HG03039 (cell line): ENCODE measurements at regions not wholly inside any gene's neighbourhood (a gene's known extent, or its start where the extent isn't known, plus 50 kb on each side); places are given as distances from the start of the nearest gene placed in this dataset.
"Not testable (repeated sequence)": the region's sequence is repeated elsewhere in the genome, so short reads cannot be mapped to it uniquely, and the experiment has no call there.

Experiments
- ATAC-seq: cut with Tn5 transposase; IDR thresholded peaks from one replicate; pipeline ENCODE4 v1.9.1; 2021; ENCODE audit warnings: mild to moderate bottlenecking, moderate library complexity; ENCODE audit not compliant: unreplicated experiment

DNA sequence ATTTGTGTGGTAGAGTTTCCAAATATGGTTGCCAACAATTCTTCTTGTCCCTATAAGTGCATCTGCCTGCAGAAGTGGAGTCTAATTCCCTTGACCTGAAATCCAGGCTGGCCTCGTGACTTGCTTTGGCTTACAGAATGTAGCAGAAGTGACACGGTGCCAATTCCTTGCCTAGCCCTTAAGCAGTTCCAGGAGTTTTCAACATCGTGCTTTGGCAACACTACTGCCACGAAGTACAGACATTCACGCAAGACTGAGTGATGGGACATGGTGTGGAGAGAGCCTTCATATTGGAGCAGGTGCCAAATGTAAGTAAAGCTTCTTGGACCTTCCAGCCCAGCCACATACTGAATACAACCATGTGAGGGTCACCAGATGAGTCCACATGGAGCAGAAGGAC, 92.9 kb upstream of the NEK6 start:
- ATAC-seq: no peak

DNA sequence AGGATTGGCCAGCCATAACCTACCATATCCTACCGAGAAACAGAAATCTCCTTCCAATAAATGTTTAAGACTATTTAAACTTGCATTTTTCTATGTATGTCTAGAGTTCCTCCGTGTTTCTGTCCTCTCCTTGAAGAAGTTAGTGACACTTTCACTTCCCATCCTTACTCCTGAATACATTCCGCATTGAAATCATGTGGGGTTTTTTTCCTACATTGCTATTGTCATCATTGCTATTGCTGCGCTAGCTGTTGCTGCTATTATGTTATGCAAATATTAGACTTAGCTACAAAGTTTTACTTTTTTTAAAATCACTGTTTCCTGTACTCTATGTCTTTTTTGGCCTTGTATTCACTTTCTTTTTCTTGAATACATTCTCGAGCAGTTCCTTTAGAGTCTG, 83.3 kb upstream of the NEK6 start:
- ATAC-seq: no peak

DNA sequence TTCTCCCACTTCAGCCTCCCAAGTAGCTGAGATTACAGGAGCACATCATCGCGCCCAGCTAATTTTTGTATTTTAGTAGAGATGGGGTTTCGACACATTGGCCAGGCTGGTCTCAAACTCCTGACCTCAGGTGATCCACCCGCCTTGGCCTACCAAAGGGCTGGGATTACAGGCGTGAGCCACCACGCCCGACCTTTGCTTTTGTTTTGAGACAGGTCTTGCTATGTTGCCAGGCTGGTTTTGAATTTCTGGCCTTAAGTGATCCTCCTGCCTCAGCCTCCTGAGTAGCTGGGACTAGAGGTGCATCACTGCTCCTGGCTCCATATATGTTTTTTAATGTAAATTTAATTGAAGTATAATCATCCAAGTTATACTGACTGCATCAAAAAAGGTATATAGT, 80.2 kb upstream of the NEK6 start:
- ATAC-seq: not testable (repeated sequence)

- no peak for ATAC-seq
Measured at GRCh38 chr9:124179196-124180071, 78.3 kb upstream of the NEK6 start.

DNA sequence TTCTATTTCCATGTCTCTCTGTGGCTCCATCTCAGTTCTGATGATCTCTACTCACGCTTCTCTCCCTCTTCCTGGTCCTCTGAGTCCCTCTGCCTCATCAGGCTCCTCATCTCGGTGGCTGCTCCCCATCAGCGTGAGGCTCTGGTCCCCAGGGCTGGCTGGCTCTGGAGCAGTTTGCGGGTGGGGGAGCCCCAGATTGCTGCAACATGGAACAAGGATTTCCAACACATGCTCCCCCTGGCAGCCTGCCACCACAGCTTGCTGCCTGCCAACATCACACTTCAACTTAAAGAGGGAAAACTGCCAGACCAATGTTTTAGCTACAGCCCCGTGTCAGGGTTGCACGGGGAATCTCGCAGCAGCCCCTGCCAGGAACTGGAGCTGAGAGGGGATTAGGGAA, 77.2 kb upstream of the NEK6 start:
- ATAC-seq: no peak

DNA sequence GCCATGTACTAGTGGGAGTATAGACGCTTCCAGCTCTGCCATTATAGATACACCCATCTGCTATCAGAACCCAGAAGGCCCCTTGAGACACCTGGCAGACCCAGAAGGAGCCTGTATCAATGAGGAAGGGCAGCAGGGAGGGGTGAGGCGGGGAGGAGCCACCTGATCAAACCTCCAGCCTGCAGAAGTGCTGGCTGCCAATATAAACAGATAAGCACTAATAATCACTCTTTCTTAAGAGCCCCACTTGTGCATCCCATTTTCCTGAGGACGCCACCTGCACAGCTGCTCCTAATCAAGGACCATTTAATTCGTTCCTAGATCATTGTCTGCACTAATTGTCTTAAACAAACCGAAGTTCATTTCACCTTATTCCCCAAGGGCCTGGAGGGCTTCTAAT, 75.0 kb upstream of the NEK6 start:
- no peak for ATAC-seq

DNA sequence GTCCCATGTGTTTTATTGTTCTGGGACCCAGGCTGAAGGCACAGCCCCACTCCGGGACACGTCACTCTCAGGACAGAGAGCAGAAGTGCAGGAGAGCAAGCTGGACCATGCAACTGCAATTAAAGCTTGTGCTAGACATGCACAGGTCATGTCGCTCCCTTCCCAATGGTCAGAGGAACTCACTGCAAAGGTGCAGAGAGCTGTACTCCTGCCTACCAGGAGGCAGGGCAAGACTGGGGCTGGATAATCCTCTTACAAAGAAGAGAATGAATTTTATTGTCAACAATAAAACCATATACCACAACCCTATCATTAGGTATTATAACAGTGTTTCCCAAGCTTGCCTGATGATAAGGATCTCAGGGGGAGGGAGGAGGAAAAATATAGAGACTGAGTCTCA, 74.0 kb upstream of the NEK6 start:
- no peak for ATAC-seq

GRCh38 chr9:124185413-124185812, 72.3 kb upstream of the NEK6 start:
- ATAC-seq: no peak

DNA sequence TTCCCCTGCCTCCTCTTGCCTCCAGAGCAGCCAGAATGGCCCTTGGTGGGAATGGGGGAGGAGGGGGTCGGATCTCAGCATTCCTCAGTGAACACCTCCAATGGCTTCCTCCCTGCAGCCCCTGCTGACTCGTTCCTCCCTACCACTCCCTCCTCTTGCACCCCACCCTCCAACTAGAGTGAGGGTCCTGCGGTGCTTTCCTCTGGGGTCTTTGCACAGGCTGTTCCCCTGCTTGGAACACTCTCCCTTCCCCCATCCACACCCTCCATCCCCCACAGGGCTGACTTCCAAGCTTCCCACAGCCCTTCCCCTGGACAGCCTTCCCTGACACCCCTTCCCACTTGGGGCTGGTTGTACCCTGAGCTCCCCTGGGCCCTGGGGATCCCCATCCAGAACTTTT, 70.4 kb upstream of the NEK6 start:
- no peak for ATAC-seq

- no peak for ATAC-seq
Measured at GRCh38 chr9:124188331-124189110, 69.2 kb upstream of the NEK6 start.

- no peak for ATAC-seq
Measured at GRCh38 chr9:124190761-124191160, 67.0 kb upstream of the NEK6 start.

DNA sequence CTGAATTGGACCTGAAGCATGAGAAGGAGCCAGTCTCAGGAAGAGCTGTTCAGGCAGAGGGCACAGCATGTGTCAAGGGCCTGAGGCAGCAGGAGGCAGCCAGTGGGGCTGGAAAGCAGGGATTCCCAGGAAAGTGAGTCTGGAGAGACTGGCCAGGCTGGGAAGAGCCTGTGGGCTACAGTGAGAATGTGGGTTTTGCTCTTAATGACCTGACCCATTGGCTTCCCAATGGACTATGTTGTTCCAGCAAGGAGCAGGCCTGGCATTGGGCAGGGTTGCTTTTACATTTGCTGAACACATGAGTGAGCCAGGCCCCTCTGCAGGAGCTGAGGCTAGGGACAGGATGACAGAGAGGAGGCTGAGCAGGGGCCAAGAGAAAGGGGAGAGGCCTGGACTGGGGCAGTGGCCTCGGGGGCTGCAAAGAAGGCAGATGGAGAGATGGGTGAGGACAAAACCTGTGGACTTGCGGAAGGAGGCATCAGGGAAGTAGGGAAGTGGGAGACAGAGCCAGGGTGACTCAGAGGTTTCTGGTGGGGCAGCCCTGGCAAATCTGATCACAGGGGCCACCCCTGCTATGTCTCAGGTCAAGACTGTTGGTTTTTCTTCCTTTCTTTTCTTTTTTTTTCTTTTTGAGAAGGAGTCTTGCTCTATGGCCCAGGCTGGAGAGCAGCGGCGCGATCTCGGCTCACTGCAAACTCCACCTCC, 65.9 kb upstream of the NEK6 start:
- ATAC-seq: no peak

- ATAC-seq: no peak
Measured at GRCh38 chr9:124196814-124197176, 61.0 kb upstream of the NEK6 start.

DNA sequence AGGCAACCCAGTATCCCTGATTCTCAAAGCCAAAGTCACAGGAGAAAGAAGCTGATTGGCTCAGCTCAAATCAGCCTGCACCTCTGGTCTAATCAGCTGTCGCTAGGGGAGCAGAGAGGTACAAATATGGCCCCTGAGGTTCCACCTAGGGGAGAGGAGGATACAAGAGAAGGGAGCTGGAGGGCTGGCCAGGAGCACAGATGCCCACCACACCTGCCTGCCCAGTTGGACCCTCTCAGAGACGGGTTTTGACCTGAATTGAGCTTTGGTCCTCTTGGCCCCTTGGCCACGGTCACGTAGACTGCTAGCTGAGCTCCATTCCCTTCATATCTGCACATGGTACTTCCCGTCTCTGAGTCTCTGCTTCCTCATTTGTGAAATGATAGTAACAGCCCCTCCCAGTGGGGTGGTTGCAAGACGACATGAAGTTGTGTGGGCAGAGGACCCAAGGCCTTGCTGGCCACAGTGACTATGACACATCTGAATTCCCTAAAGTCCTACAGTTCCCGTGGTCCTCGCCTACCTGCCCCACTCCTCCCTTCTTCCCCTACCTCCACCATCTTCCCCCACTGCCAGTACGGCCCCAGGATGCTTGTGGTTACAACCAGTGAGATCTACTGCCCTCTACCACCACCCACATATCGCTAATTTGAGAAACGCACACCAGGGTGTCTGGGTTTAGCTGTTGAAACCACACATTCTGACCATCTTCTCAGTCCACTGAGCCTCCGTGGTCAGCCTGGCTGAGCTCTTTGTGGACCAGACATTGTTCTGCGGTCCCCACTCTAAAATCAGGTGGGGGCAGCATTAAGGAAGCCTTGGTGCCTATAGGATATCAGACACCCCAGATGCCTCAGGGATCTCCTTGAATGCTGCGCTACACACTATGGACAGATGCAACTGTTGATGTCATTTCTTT, 60.3 kb upstream of the NEK6 start:
- peak; percentile 38 for ATAC-seq

DNA sequence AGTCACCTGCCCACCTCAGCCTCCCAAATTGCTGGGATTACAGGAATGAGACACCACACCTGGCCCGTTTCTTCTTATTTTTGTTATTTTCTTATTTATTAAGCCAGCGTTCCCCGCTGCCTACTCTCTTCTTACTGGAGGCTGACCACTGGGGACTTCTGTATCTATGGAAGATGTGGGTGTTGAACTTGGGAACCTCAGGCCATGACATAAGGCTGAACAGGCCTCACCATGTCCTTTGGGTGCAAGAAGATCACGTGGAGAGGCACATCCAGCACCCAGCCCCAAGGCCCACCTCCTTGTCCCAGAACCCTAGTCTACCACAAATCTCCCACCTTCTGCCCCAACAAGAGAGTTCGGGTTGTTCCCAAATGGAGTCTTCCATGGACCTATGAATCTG, 59.4 kb upstream of the NEK6 start:
- no peak for ATAC-seq

DNA sequence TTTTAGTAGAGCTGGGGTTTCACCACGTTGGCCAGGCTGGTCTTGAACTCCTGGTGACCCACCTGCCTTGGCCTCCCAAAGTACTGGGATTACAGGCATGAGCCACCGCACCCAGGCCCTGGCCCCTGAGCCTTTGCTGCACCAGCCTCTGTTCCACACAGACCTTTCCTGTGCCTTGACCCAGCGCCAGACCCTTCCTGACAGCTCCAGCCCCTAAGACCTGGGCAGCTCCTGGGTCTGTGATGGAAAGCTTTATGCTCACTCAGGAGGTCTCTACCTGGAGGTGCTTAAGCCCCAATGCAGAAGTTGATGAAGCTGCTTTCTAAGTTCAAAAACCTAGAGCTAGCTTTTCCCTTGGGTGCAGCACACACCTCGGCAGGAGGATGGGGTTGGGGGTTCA, 58.8 kb upstream of the NEK6 start:
- ATAC-seq: no peak

DNA sequence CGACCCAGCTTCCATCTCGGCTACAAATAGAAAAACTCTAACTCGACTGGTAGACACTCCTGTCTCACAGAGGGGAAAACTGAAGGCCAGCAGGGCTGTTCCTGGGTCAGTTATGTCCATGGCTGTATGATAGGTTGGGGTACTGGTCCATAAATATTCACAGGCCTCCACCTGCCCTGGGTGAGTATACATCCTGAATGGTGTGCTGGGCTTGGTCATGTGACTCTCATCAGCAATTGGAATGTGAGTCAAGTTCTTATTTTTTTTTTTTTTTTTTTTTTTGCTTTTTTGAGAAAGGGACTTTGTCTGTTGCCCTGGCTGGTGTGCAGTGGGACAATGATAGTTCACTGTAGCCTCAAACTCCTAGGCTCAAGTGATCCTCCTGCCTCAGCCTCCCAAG, 58.3 kb upstream of the NEK6 start:
- ATAC-seq: no peak

DNA sequence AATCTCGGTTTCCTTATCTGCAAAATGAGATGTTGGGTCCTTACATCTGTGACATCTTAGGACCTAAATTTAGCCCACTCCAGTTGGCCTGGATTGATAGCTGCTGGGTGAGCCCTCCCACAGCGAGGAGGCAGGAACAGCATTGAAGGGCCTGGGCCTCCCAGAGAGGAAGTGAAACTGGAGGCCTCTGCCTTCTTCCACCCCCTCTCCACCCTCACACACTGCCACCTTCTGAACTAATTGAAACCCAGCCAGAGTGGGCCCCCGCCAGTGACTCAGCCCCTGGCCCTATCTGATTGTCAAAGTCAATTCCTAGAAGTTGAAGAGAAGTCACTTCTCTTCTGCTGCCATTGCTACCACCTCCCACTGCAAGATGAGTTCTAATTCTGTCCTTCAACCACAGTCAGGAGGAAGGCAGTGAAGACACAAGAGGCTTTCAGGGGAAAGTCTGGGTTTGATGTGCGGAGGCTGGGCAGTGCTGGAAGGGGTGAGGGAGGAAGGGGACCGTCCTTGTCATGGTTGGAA, 55.2 kb upstream of the NEK6 start:
- peak; percentile 69 for ATAC-seq

GRCh38 chr9:124205686-124206352, 51.9 kb upstream of the NEK6 start:
- ATAC-seq: no peak

GRCh38 chr9:124206391-124206790, 51.4 kb upstream of the NEK6 start:
- no peak for ATAC-seq
